ENCODE measurements at regions not wholly inside any gene's neighbourhood (a gene's known extent, or its start where the extent isn't known, plus 50 kb on each side); places are given as distances from the start of the nearest gene placed in this dataset.

DNA sequence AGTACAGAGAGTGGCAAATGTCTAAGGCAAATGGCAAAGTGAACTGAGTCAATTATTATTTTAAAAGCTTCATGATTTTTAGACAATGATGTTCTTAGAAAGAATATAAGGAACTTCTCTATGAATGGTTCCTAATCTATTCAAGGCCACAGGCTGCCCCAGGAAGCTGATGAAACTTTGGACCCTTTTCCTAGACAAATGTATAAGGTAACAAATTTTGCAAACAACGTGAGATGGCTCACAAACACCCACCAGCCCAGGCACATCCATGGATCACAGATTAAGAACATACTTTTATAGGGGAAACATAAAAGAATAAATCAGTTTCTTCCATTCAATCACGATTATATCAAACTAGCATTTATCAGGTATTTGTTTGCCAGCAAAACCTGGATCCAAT is 659.0 kb downstream of the IRS1 start:
- TF ChIP-seq EZH2phosphoT487 (IDR thresholded peaks at IDR 0.05; ENCODE audit: insufficient read depth, low read depth): no peak
- TF ChIP-seq EZH2 (IDR thresholded peaks at IDR 0.05; ENCODE audit: insufficient read depth, poor library complexity, severe bottlenecking): no peak

All from GM23248 (cell line).